NCI-H1417 treated with DMSO at 0.1 percent for 48 hours (cell line): ENCODE measurements at regions not wholly inside any gene's neighbourhood (a gene's known extent, or its start where the extent isn't known, plus 50 kb on each side); places are given as distances from the start of the nearest gene placed in this dataset.

Experiments
- DNase-seq: peaks from one replicate; lab custom pipeline; 2025; lab: John Stamatoyannopoulos, UW

DNA sequence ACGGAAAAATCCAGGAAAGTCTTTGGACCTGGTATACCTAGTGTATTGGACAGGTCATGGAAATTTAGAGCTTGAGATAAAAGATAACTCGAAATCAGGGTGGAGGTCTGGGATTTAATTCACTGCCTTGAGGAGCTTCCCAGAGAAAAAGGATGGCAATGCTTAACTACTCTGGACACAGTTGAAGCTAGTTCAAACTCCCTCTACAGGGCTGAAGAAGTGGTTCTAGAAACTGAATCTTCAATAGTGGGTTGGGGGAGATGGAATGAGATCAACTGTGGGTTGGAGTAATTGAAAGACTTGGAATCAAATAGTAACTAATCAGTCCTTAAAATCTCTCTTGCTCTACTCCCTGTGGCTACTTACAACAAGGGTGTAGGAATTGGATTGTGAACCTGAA, 600.1 kb downstream of the IRS1 start:
- no peak for DNase-seq

DNA sequence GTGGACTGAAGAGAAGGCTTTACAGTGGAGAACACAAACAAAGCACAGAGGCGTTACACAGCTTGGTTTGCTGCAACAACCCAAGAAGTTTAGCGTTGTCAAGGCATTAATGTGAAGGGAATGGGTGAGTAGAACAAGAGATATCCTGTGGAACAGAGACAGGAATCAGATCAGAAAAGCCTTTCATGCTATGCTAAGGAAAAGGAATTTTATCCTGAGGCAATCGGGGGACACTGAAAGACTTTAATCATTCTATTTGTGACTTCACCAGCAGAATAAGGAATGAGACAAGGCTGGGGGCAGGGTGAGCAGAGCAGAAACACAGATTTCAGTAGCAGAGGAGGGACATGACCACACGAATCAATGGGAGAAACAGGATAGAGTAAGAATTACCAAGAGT, 600.7 kb downstream of the IRS1 start:
- no peak for DNase-seq

DNA sequence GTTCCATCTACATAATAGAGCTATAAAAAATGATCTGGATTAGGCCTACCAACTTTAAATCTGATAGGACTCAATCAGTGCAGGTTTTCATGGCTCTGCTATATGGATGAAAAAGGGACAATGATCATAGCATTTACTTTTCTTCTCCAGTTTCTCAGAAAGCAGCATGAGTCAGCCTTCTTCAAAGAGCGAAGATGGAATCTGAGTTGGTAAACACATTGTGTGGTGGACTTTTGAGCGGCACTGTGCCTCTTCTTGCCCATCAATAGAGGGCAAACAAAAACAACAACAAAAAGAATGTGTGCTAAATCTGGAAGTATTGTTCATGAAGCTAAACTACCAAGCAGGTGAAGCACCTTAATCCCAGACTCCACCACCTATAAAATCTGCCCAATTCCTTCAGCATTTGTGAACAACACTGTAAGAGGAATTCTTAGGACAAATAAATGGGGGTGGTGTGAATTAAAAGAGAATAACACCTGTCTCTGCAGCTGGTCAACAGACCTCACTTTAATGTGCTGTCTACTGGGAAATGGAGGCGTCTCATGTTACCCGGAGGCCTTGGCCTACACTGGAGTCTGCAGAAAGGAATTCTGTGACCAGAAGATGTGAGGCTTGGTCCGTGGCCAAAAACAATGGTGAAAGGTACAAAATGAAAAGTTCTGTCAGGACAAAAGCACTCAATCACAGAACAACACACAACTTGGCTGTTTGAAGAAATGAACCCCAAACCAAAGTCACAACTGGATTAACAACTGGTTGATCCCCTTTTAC, 609.0 kb downstream of the IRS1 start:
- DNase-seq, result no peak

DNA sequence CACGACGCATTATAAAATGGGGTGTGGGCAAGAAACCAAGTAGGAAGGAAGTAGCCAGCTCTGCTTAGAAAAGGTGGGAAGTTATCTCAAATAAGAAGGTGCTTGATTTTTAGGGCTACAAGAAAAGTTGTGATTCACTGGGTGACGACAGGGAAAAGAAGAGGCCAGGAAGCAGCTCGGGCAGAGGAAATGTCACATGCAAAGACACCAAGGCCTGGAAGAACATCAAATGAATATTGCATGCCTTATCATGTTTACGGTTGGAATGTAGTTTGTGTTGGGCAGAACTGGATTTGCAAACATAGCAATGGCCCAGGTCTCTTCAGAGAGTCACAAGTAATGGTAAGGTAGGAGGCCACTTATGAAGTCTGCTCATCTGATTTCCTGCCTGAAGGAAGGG, 610.6 kb downstream of the IRS1 start:
- no peak for DNase-seq

DNA sequence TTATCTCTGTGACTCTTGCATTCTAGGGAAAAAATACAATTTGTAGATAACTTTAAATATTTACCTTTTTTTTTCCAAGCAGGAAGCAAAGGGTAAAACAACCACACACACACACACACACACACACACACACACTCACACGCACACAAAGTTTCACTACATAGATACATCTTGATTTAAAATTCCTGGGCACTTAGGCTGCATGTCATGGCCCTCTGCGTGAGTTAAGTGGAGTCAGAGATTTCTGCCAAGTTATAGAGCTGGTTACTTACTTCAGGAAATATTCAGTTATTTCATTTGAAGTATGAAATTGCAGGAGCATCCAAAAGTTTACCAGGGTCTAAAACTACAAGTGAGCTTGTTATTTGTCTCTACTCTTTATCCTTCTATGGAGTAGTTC, 612.0 kb downstream of the IRS1 start:
- no peak for DNase-seq

DNA sequence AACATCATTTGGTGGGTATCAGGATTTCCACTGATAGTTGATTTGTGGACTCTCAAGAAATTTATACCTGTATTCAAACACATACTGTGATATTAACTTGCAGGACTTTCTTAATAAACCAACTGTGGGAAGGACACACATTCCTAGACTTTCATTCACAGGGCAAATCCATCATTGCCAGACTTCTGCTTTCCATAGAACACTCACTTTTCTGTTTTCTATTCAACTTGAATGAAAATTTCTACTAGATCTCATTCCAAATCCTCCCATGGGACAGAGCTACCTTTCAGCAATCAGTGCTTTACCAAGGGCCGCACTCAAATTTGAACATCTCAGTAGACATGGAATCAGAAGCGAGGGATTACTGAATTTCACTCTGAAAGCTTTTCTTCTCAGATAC, 612.5 kb downstream of the IRS1 start:
- no peak for DNase-seq

DNA sequence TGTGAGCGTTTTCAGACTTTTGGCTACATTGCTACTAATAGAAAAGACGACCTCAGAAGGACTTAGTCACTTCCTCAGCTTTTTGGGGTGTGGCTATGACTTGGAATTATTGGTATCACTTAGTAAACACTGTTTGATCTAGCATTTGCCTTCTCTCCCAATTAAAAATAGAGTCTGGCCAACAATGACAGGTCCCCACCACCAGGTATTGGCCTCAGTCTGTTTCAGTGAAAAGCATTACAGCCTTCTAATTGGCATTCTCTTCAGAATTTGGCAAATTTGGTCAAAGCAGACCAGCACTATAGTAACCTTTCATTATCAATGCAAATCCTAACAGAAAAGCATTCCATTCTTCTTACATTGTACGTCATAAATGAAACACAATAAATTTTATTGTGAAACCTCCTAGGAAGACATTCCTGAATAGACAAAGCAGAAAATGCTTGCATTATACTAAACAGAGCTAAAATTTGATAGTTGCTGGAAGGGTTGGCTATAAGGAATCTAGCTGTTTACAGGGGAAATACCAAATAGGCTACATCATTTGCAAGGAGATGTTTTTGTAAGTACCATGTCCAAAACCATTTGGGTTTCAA, 613.9 kb downstream of the IRS1 start:
- no peak for DNase-seq

DNA sequence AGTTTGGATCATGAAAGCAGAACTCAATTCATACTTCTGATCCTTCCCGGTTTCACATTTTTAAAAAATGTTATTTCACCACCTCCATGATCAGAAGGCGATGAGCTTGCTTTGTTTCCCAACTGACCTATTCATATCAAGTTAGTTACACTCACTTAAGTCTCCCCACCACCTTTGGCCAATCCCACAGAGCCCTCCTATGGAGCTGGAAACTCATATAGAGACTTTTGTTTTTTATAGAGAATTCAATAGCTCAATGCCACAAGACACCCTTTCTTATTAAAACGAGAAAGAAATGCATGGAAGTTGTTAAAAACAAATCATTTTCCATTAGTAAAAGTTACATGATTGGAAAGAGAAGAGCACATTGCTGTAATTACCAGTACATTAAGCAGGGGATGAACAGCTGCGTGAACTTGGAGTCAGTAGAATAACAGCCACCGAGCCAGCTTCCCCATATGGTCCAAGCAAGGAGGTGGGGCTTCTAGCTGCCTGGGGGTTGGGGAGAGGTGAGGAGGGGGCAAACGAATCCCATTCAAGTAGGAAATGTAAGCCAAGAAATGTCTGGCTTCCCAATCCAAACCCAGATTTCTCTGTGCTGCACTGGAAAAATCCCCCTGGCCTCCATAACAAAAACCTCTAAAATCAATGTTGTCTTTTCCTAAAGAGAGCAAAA, 614.5 kb downstream of the IRS1 start:
- DNase-seq, result no peak

DNA sequence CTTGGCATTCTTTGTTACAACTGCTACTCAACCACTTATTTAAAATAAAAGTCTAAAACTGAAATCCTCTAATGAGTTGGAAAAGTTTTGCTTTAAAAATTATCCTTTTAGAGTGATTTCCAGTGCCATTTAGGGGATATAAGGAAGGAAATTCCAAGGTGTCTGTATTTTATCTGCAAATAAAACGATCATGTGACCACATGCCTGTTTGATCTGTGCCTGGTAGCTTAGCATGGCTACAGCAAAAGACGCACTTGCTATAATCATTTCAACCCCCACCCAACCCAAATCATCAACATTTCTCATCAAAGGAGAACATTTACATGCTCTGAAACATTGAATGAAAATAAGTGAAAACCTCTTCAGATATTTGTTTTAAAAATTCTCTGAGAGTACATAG, 615.1 kb downstream of the IRS1 start:
- DNase-seq, result no peak

DNA sequence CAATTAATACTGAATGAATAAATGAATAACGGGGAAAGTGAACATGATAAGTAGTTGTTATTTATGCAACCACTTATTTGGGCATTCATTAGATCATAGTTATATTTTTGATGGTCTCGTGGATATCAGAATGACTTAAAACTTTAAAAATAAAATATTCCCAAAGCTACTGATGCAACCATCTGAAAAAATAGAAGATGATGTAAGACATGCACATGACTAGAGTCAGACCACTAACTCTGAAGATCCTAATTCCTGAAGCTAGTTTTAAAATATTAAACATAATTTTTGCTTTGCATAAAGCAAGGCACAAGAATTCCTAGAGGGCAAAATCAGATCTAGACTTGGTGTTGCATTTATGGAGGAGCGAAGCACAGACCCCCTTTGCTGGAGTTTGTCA, 616.1 kb downstream of the IRS1 start:
- no peak for DNase-seq

DNA sequence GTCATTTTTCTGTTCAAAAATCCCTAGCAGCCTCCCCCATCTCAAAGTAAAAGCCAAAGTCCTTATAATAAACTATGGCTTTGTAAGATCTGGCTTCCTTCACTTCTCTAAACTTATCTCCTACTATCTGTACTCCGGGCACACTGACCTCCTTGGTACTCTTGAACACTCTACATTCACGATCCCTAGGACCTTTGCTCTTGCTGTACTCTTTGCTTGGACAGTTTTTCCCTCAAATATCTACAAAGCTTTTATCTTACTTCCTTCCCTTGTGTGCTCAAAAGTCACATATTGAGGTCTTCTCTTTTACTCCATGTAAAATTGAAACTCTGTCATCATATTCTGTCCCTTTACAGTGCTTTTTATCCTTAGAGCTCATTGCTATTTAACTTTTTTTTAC, 616.6 kb downstream of the IRS1 start:
- DNase-seq, result no peak

DNA sequence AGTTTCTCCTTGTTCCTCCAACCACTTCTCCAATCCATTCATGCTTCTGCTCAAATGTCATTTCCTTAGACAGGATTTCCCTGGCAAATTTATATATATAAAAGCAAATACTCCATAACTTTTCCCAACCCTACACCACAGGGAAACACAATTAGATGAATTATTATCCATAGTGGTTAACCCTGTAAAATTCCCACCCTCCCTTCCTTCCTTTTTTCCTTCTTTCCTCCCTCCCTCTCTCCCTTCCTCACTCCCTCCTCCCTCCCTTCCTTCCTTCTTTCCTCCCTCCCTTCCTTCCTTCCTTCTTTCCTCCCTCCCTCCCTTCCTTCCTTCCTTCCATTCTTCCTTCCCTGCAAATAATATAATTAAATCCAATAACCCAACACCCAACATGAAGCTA, 617.7 kb downstream of the IRS1 start:
- no peak for DNase-seq

DNA sequence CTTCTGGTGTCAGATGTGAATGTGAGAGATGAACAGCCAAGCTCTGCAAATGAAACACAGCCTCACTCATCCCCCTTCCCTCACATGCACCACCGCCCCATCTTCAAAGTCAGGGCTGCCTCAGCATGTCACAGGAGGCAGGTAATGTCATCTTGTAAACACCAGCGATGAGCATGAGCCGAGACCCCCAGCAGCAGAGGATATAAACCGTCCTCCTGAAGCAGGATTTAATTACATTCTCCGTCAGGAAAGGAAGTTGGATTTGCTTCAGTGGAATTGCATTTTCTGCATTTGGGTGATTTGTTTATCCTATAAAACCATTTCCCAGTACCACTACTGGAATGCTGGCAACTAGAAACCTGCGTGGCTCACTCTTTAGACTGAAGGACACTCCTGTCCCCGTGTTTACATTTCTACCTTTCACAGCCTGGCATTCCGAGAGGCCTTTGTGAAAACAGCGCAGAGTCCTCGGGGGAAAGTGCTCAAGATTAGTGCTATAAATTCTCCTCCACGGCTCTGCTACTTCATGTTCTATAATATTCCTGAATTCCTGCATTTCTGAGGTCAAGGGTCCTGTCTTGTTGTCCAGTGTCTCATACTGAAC, 619.2 kb downstream of the IRS1 start:
- no peak for DNase-seq

DNA sequence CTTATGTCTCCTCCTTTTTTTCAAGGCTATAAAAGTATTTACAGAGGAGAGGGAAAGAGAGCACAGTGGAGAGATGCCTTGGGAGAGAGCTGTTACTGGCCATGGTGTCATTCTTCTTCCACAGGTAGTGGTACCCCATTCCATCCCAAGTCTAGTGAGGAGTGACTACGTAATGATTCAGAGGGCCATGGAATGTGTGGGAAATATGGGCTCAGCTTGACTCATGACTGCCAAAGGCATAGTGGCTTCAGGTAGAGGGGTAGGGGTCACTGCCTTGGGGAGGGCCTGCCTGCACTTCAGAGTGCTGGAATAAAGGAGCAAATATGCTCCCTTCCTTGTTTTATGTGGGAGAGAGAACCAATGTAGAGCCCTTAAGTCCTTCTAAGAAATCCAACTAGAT, 620.6 kb downstream of the IRS1 start:
- DNase-seq, result no peak

DNA sequence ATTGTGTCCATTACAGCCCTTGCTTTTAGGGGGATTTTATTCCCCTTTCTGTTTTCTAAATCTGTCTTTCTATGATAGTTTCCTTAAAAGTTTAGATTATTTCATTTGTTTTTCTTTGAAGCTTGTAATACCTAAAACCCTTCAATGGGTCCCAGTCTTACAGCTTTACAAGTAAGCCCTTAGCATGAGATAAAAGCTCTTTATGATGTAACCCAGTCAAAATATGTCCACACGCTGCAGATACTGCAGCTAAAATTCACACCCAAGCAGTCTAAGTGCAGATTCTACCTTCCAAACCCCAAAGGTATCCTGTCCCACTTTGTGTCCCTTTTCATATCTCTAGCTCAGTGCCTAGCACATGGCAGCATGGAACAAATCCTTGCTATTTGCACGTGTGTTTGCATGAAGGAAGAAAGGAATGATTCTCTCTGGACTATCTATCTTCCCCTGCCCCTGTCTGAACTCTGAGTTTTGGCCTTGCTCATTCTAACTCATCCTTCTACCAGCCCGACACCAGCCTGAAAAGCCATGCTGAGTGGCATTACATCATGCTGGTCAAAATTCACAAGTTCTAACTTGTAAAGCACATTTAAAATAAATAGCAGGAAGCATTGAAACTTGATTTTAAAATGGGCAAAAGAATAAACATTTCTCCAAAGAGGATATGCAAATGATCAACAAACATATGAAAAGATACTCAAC, 623.2 kb downstream of the IRS1 start:
- DNase-seq, result no peak

DNA sequence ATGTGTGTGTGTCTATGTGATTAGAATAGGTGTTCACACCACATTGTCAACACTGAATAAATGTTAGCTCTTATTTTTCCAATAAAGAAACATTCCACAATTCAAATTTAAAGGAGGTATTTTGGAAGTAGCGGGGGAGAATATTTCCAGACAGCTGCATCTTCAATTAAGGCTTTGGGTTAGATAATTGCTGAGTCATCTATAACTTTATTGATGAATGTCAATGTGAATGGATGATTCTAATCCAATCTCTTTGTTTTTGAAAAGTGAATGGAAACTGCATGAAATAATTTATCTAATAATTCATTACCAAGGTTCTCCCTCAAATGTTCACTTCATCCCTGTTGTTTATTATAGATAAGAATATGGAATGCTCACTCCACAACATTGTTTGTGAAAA, 625.2 kb downstream of the IRS1 start:
- DNase-seq, result no peak

DNA sequence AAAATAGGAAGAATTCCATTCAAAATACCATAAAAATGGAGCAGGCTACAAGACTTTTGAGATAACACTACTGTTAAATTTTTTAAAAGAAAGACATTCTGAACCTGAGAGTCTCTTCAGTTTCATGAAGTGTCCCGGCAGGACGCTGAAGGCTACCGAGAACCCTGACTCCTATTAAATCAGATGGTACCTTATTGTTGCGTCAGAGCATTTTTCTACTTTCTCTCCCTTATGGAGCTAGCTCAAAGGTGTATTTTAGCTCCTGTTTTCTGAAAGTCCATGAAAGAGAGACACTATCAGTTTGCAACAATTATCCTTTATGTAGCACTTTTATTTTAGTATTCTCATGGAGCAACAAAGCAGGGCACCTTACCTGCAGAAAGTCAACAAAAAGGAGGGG, 626.7 kb downstream of the IRS1 start:
- DNase-seq, result no peak

DNA sequence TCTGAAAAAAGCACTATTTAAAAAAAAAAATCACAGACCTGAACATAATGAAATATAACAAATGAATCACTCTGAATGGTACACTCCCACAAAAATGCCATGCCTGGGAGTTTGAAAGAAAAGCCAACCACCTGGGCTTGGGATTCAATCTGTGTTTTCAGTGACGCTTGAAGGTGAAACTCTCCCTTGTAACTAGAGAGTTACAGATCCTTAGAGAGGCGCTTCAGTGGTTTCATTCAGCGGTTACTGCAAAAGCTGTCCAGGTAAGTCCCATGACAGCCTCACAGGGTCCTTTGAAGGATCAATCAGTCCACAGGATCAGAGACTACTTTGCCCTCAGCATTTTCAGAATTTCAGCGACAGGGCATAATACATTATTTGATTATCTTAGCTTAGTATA, 627.3 kb downstream of the IRS1 start:
- DNase-seq, result no peak

DNA sequence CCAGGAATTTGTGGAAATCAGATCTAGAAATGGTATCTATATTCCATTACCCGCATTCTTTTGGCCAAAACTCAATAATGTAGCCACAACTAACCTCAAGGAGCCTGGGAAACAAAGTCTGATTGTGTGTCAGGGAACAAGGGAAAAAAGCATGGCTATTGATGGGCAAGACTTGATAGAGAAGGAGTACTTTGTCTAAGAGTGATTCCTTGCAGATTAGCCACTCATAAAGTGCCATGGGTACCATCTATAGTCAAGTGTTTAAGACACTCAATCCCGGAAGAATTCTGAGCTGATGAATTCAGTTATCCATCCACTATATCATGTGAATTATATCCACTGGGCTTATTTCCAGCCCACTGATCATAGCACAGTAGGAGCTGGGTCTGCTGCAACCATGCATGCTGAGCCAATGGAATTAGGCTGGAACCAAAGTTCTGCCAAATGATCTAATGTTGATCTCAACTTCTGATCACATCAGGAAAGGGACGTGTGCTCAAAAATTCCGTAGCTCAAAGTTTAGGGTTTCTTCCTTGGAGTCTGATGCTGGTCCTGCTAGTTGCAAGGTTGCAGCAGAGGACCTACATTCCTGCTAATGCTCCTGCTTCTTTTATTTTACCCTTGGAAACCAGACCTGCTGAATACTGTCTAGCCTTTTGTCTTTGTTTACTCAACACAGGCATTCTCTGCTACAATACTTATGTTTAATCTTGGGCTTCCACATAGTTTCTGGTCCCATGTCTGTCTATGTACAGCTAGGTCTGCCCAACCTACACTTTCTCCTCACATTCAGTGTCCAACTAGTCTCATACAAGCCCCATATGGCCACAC, 629.7 kb downstream of the IRS1 start:
- no peak for DNase-seq

DNA sequence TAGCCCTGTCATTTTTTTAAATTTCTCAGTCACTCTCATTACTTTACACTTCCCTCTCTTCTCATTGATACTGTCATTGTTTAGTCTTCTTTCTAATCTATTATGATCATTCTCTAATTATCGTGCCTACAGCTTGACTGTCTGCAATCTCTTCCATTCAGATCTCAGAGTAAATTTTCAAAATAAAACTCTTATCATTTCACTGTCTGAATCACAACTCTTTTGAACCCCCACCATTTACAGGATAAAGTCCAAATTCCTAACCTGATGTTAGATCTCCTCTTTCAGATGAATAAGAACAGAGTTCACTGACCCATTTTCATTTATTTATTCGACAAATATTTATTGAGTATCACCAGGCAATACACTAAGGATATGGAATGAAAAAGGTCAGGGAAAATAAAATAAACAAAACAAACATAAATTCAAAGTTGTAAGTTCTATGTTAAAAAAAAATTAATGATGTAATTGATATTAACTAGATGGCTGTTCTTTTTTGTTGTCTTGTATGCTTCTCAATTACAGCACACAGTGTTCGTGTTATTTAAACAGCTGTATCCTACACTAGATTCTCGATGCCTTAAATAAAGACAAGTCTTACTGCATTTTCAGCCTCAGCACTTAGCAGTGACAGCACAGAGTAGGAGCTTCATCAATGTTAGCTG, 631.0 kb downstream of the IRS1 start:
- no peak for DNase-seq

DNA sequence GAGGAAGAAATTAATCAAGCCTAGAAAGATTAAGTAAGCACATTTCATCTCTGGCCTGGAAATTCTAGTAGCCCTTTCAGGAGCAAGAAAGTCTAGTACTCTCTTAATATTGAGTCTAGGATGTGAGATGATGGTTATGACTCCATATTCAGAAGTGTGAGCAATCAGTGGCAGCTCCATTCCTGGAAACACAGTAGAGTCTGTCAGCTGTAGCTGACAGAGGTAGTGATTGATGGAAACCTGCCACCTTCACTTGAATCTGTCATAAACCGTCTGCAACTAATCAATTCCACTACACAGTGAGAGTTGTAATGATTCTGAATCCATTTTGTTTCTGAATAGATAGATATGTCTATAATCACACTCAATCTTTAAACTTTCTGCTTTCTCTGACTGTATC, 635.1 kb downstream of the IRS1 start:
- no peak for DNase-seq
